Transverse colon (tissue), 4 donors: ENCODE measurements at regions not wholly inside any gene's neighbourhood (a gene's known extent, or its start where the extent isn't known, plus 50 kb on each side); places are given as distances from the start of the nearest gene placed in this dataset.

ENCODE experiments used
- CTCF ChIP-seq, 5 experiments: fragments of 200-600 bp in 3 of 5; fragments of 450-650 bp in 2 of 5; sonication (generic) in 3 of 5; IDR thresholded peaks; 1 replicate in 2 of 5; 2 replicates in 3 of 5; pipeline ENCODE4 v1.5.1; 2016 to 2017; ENCODE audit warnings: antibody characterized with exemption in 5 of 5, inconsistent platforms in 3 of 5, mild to moderate bottlenecking in 2 of 5, moderate library complexity in 1 of 5
- EP300 ChIP-seq: sonication (generic); formaldehyde crosslinking; IDR thresholded peaks from one replicate; pipeline ENCODE4 v1.6.1; 2017; ENCODE audit warnings: antibody characterized with exemption, low read depth
- POLR2A ChIP-seq: fragments of 450-650 bp; IDR thresholded peaks from one replicate; pipeline ENCODE4 v1.6.1; 2016; ENCODE audit warnings: antibody characterized with exemption, mild to moderate bottlenecking, moderate library complexity
- POLR2AphosphoS5 ChIP-seq, 3 donors: sonication (generic); formaldehyde crosslinking; IDR thresholded peaks; one replicate each; pipeline ENCODE4 v1.6.1; 2016; ENCODE audit warnings: antibody characterized with exemption in 3 of 3

DNA sequence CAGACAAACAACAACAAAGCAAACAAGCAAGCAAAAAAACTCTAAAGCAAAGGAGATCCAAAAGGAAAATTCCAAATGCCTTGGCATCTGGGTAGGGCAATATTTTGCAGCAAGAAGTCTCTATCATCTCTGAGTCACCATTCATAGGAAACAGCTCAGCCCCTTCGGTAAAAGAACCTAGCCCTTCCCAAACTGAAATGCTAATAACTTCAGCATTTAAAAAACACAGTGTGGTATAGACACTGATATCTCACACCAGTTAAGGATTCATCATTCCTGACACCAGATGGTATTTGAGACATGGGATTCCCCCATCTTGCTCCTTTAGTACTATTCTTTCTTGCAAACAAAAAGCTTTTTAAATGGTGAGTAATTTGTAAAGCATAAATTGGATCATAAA, 491.8 kb downstream of the TXNL1 start:
- TF ChIP-seq CTCF (IDR thresholded peaks at IDR 0.05), result no peak
- TF ChIP-seq POLR2AphosphoS5 (IDR thresholded peaks at IDR 0.05), result no peak
- TF ChIP-seq POLR2A, result no peak
- TF ChIP-seq EP300, result no peak
